ENCODE measurements at regions not wholly inside any gene's neighbourhood (a gene's known extent, or its start where the extent isn't known, plus 50 kb on each side); places are given as distances from the start of the nearest gene placed in this dataset.

GRCh38 chr4:62670514-62670913 is 1470.4 kb downstream of the ADGRL3 start:
- no peak for TF ChIP-seq EZH2 (IDR thresholded peaks at IDR 0.05; ENCODE audit: borderline replicate concordance)
- TF ChIP-seq CTCF (IDR thresholded peaks at IDR 0.05; ENCODE audit: poor library complexity): no peak
- TF ChIP-seq EZH2phosphoT487 (IDR thresholded peaks at IDR 0.05; ENCODE audit: low read depth, severe bottlenecking, unreplicated experiment): no peak
